NCI-H2227 treated with DMSO at 0.1 percent for 48 hours (cell line): ENCODE measurements at regions not wholly inside any gene's neighbourhood (a gene's known extent, or its start where the extent isn't known, plus 50 kb on each side); places are given as distances from the start of the nearest gene placed in this dataset.

Experiments
- DNase-seq: peaks from one replicate; lab custom pipeline; 2025; lab: John Stamatoyannopoulos, UW

GRCh38 chr5:29833394-29833793 is 1360.1 kb upstream of the CDH6 start:
- no peak for DNase-seq

- no peak for DNase-seq
Measured at GRCh38 chr5:29822521-29822920, 1371.0 kb upstream of the CDH6 start.

GRCh38 chr5:29811914-29812679 is 1381.4 kb upstream of the CDH6 start:
- no peak for DNase-seq

DNA sequence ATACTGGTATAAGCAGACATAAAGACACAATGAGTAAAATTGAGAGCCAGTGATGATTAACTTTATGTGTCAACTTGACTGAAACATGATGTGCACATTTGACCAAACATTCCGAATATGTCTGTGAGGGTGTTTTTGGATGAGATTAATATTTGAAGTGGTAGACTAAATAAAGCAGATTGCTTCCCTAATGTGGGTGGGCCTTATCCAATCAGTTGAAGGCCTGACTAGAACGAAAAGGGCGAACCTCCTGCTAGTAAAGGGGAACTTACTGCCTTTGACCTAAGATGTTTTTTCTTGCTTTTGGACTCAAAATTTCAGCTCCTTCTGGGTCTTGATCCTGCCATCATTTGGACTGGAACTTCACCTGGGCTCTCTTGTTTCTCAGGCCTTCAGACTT is 1387.7 kb upstream of the CDH6 start:
- DNase-seq: no peak

DNA sequence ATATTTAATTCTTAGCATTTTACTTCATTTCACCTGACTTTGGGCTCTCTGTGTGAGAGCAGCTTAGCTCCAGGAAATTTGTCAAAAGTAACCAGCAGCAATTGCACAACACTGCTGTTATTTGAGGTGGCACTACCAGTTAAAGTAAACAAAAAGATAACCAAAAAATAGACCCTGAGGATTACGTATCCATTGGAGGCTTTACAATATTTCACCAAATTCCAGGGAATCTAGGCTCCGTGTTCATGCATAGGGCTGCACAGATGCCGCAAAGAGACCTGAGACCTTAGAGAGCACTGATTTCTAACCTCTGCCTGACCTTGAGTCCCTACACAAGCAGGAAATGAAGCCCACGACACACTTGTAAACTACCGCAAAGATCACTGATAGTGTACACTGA is 1392.7 kb upstream of the CDH6 start:
- no peak for DNase-seq

- DNase-seq: no peak
Measured at GRCh38 chr5:29796013-29796412, 1397.5 kb upstream of the CDH6 start.

DNA sequence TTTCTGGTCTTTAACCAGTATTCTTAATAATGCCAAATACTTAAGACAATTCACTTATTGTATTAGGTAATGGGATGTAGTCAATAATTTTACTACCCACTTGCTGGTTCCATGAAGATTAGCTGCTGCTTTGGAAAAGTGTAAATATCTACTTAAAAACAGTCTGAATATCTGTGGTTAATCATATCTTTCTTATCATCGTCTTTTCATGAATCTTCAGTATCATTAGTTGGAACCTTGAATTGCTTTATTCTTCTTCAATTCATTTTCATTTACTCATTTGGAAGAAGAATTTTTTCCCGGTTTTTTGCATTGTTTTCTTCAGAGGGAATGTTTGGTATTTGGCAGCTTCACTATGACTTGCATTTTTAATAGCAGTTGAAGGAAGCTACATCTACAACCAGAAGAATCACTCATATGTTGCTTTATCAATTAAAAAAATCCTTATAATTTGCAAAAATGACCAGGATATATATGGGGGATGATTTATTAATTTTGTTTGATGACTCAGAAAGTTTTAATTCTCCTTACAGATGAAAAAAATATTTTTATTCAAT is 1398.3 kb upstream of the CDH6 start:
- no peak for DNase-seq

- no peak for DNase-seq
Measured at GRCh38 chr5:29794141-29794787, 1399.2 kb upstream of the CDH6 start.

DNA sequence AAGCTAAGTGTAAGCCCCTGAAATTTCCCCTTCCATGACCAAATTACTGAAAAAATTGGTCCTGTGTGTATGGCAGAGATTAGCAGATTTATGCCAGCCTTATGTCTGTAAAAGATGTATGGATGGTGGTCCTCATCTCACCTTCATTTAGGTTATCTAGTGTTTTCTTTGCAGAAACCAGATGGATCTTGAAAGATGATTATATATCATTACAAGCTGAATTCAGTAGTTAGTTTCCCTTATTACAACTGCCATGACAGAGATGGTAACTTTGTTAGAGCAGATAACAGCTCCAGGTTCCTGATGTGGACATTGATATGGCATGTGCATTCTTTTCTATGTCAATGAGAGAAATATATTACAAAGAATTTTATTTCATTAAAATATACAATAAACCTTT is 1403.2 kb upstream of the CDH6 start:
- DNase-seq: no peak

DNA sequence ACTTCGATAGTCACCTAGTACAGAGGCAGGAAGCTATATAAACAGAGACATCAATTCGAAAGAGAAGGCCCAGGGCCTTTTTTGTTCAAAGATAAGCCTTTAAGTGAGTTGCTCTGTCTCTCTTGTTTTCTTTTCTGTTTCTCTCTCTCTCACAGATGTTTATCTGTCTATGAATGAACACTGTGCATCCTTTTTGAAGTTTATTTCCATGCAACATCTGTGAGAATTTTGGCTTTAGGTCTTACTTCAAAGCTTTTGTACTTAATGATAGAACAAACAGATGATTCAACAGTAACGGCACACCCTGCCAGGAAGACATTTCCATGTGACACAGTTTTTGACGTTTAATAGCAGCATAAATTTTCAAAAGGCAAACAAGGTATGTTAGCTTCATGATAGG is 1413.1 kb upstream of the CDH6 start:
- no peak for DNase-seq

DNA sequence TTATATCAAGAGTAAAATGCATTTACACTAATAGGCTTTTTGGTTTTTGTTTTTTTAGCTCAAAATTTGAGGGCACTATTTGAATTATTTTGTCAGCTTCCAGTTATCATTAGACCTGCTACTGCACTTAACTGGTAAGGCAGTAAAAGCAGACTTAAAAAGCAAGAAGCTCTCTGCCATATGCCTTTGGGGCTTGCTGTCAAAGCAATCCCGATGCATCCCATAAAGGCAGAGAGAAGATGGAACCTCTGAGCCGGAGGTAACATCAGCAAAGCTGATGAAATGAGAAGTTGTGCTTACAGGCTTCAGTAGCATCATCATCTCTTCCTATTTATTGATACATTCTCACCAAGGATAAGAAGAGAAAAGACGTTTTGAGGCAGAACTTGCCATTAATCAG is 1414.3 kb upstream of the CDH6 start:
- no peak for DNase-seq

DNA sequence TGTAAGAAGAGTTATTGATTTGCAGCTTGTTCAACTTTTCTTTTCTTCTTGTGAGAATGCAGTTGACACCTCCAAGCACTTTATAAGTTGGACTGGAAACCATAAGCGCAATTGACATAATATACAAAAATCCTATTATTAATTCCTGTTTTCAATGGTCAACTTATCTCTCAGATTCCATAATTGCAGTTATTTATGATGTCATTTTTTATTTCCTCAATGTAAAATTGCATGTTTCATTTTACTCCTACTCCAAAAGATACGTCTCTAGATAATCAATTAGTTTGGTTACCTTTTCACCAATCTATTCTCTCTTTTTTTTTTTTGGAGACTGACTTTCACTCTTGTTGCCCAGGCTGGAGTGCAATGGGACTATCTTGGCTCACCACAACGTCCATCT is 1416.1 kb upstream of the CDH6 start:
- no peak for DNase-seq

GRCh38 chr5:29770936-29771335 is 1422.5 kb upstream of the CDH6 start:
- DNase-seq: no peak

GRCh38 chr5:29769474-29769873 is 1424.0 kb upstream of the CDH6 start:
- no peak for DNase-seq

DNA sequence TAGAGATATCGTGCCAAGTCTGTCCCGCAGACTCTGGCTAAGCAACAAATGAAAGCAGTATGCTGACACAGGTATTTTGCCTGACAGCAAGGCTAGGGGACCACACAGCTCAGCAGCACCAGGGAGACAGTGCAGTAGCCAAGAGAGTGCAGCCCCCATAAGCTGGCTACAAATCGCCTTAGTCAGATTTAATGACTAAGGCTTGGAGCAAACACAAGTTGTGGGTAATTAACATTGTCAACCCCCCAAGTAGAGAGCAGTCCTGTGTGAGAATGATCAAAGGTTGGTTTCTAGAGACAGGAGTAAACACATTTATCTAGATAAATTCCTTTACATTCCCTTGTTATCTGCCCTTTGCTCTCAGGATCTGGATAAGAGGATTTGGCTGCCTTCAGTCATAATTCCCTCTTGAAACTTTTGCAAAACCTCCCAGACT is 1434.5 kb upstream of the CDH6 start:
- no peak for DNase-seq

- DNase-seq: no peak
Measured at GRCh38 chr5:29750453-29750852, 1443.0 kb upstream of the CDH6 start.

DNA sequence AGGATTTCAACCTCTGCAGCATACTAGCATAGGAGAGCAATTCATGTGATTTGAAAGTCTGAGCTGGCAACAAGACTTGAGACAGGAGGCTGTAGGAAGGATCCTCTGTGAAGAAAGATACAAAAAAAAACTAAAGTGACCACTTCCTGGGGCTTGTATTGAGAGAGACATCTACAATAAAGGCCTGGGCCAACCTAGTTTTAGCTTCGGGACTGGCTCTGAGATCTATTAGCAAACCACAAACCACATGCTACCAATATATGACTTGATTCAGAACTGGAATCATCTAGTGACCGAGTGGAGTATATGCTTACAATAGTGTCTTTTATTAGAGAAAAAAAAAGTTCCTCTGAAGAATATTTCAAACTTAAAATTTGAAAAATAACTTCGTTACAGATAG is 1448.9 kb upstream of the CDH6 start:
- DNase-seq: no peak

DNA sequence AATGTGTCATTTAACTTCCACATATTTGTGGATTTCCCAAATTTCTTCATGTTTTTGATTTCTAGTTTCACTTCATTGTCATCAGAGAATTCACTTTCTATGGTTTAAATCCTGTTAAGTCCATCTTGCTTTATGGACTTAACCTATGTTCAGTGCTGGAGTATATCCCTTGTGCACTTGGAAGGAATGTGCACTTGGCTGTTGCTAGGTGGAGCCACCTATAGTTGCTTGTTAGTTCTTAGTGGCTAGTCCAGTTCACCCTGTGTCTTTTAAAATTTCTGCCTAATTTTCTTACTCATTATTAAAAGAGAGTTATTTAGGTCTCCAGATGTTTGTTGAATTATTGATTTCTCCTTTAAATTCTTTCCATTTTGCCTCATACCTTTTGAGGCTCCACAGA is 1472.5 kb upstream of the CDH6 start:
- DNase-seq: no peak

DNA sequence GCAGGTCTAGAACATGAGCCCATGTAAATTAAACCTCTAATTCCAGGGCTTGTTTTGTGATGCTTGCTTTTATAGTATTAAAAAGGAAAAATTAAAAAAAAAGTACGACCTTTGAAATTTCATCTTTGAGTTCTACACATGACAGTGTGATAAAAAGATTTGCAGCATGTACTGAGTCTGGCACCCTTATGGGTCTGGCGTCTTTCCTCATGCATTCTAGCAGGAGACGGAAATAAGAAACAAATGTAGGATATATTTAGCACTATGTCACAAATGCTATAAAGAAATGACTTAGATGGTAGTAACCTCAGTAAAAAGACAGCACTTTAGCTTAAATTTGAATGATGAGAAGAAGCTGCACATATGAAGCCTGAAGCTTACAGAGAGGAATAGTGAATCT is 1474.3 kb upstream of the CDH6 start:
- DNase-seq: no peak

- no peak for DNase-seq
Measured at GRCh38 chr5:29715167-29715566, 1478.3 kb upstream of the CDH6 start.

DNA sequence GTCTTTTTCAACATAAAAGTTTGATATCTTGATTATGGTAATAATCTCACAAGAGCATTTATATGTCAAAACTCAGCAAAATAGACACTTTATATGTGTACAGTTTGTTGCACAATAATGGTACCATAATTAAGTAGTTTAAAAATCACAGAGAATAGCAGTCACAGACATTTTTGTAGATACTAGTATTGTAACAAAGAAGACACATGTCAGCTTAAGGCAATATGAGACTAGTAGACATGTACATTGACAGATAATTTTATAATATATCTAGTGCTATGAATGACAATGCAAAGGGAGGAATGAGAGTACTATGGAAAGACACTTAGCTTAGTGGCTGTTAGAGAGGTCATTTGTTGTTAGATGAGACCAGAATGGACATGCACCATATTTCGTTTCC is 1490.6 kb upstream of the CDH6 start:
- DNase-seq: no peak

GRCh38 chr5:29701600-29701999 is 1491.9 kb upstream of the CDH6 start:
- no peak for DNase-seq

- DNase-seq: no peak
Measured at GRCh38 chr5:29697785-29698414, 1495.6 kb upstream of the CDH6 start.
